Stomach (tissue), 8 donors: ENCODE measurements at regions not wholly inside any gene's neighbourhood (a gene's known extent, or its start where the extent isn't known, plus 50 kb on each side); places are given as distances from the start of the nearest gene placed in this dataset.

Source experiments
- DNase-seq, 2 donors: peaks; one replicate each; pipeline versions ENCODE4 v3.0.0 to v3.0.0-alpha.2; 2013 to 2019
- H3K27ac ChIP-seq, 5 donors: fragments of 200-600 bp in 4 of 5; sonication (generic) in 4 of 5; one replicate each; pipeline ENCODE4 v1.5.1; 2013 to 2019; ENCODE audit warnings: mild to moderate bottlenecking in 1 of 5, moderate library complexity in 1 of 5
- H3K27me3 ChIP-seq, 3 donors: fragments of 200-600 bp; sonication (generic); one replicate each; pipeline ENCODE4 v1.5.1; 2017 to 2019; ENCODE audit warnings: mixed run types in 1 of 3
- H3K36me3 ChIP-seq, 4 donors: fragments of 200-600 bp; sonication (generic); 1 replicate in 3 of 4; 2 replicates in 1 of 4; pipeline ENCODE4 v1.5.1; 2016 to 2019
- H3K4me1 ChIP-seq, 4 donors: fragments of 200-600 bp; sonication (generic); one replicate each; pipeline ENCODE4 v1.5.1; 2016 to 2019
- H3K4me3 ChIP-seq, 4 donors: fragments of 200-600 bp; sonication (generic) in 3 of 4; one replicate each; pipeline ENCODE4 v1.5.1; 2016 to 2019; ENCODE audit warnings: mild to moderate bottlenecking in 1 of 4
- H3K9me3 ChIP-seq, 4 donors: fragments of 200-600 bp; sonication (generic); one replicate each; pipeline ENCODE4 v1.5.1; 2016 to 2019
- EP300 ChIP-seq: sonication (generic); formaldehyde crosslinking; IDR thresholded peaks from one replicate; pipeline ENCODE4 v1.6.1; 2017; ENCODE audit warnings: antibody characterized with exemption
- POLR2A ChIP-seq, 4 donors: fragments of 450-650 bp; IDR thresholded peaks; one replicate each; pipeline ENCODE4 v1.6.1; 2016; ENCODE audit warnings: antibody characterized with exemption in 4 of 4, control low read depth in 2 of 4, mild to moderate bottlenecking in 1 of 4, moderate library complexity in 1 of 4
- POLR2AphosphoS5 ChIP-seq, 3 donors: sonication (generic); formaldehyde crosslinking; IDR thresholded peaks; one replicate each; pipeline ENCODE4 v1.6.1; 2016; ENCODE audit warnings: antibody characterized with exemption in 3 of 3
- WGBS, 5 donors: extraction: QIAGEN DNeasy Blood & Tissue Kit in 3 of 5; methylation state at CpG; one replicate each; pipeline versions ENCODE4 v1.1.5 to v1.1.7; 2013 to 2018; 5-methylcytosine and 5-hydroxymethylcytosine counted together
- intact Hi-C: fragments of 100-400 bp; cut with DNase I; formaldehyde crosslinking; loops from one replicate; pipeline ENCODE4 v1.15.1; 2023; ENCODE audit warnings: low total_unique reads
- TF ChIP-seq, protein P1 (sequence below), 7 experiments: fragments of 450-650 bp in 4 of 7; fragments of 200-600 bp in 3 of 7; sonication (generic) in 3 of 7; IDR thresholded peaks; one replicate each; pipeline ENCODE4 v1.5.1; 2016 to 2019; ENCODE audit warnings: antibody characterized with exemption in 7 of 7, control low read depth in 2 of 7, mild to moderate bottlenecking in 1 of 7
- donor health status: healthy with polysubstance abuse.
- donor health status: Bipolar disorder and iron deficiency.
- donor health status: healthy.

GRCh38 chr2:62566847-62567246, 60.9 kb upstream of the TMEM17 start:
- 10 to 45% (median 41%) methylated on average over 1 of the region's 1 CpG for whole genome bisulfite sequencing, 5 donors
- TF ChIP-seq EP300 = no peak
- TF ChIP-seq POLR2A (IDR thresholded peaks at IDR 0.05) = no peak
- TF ChIP-seq, protein P1, sequence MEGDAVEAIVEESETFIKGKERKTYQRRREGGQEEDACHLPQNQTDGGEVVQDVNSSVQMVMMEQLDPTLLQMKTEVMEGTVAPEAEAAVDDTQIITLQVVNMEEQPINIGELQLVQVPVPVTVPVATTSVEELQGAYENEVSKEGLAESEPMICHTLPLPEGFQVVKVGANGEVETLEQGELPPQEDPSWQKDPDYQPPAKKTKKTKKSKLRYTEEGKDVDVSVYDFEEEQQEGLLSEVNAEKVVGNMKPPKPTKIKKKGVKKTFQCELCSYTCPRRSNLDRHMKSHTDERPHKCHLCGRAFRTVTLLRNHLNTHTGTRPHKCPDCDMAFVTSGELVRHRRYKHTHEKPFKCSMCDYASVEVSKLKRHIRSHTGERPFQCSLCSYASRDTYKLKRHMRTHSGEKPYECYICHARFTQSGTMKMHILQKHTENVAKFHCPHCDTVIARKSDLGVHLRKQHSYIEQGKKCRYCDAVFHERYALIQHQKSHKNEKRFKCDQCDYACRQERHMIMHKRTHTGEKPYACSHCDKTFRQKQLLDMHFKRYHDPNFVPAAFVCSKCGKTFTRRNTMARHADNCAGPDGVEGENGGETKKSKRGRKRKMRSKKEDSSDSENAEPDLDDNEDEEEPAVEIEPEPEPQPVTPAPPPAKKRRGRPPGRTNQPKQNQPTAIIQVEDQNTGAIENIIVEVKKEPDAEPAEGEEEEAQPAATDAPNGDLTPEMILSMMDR (IDR thresholded peaks at IDR 0.05) = no peak
- TF ChIP-seq POLR2AphosphoS5 (IDR thresholded peaks at IDR 0.05) = no peak
- Histone ChIP-seq H3K27ac (no peak overlapping the region), H3K4me3 (no peak overlapping the region), H3K9me3 (no peaks in the 10 kb centered on the region), H3K27me3 (peaks cover 0 to 10% (median 5%) of the 10 kb centered on the region in 3 donors), H3K4me1 (peaks cover 13 to 38% (median 21%) of the 10 kb centered on the region in 4 donors), H3K36me3 (no peaks in the 10 kb centered on the region)
- DNase-seq = no peak
- intact Hi-C loops = no loop called here

DNA sequence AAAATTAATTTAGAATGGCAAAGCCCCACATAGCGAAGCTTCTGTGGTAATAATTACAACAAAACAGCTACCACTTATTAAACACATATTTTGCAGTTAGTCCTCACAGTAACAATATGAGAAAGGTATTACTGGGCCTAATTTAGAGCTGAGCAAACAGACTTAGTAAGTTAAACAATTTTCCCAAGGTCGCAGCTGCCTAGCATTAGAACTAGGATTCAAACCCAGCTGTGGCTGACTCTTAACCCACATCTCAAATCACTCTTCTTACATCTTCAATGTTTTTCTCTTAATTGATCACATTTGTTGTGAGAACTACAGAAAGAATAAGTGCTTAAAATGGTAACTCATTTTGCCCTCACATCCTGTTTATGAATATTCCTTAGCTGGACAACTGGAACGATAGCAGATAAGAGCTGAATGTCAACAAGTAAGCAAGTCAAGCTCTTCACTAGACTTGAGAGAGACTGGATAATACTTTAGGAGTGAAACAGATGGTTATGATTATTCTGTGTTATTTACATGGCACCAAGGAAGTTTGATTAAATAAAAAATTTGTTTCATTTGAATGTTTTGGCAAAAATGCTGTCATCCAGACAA, 59.4 kb upstream of the TMEM17 start:
- peaks cover 0 to under 1% (median 0%) of the 10 kb centered on the region in 3 donors for H3K27me3 ChIP-seq
- H3K4me1 ChIP-seq = peaks cover 4 to 26% (median 12%) of the 10 kb centered on the region in 4 donors
- no peaks in the 10 kb centered on the region for H3K36me3 ChIP-seq
- intact Hi-C loops = no loop called here
- DNase-seq = no peak
- H3K4me3 ChIP-seq = no peak overlapping the region
- TF ChIP-seq, protein P1 (IDR thresholded peaks at IDR 0.05) = no peak
- no peak for TF ChIP-seq POLR2AphosphoS5 (IDR thresholded peaks at IDR 0.05)
- no peak for TF ChIP-seq POLR2A (IDR thresholded peaks at IDR 0.05)
- 68 to 72% (median 69%) methylated on average over 3 of the region's 3 CpGs for WGBS, 5 donors
- H3K27ac ChIP-seq = no peak overlapping the region
- no peaks in the 10 kb centered on the region for H3K9me3 ChIP-seq

GRCh38 chr2:62564380-62565137, 58.6 kb upstream of the TMEM17 start:
- Histone ChIP-seq H3K27ac (no peak overlapping the region), H3K4me1 (peaks cover 0 to 17% (median 4%) of the 10 kb centered on the region in 4 donors), H3K36me3 (no peaks in the 10 kb centered on the region), H3K9me3 (no peaks in the 10 kb centered on the region), H3K27me3 (no peaks in the 10 kb centered on the region), H3K4me3 (no peak overlapping the region)
- no peak for DNase-seq
- TF ChIP-seq, protein P1 (IDR thresholded peaks at IDR 0.05) = no peak
- 87 to 91% (median 88%) methylated on average over 4 of the region's 4 CpGs for WGBS, 5 donors
- intact Hi-C loops = no loop called here

DNA sequence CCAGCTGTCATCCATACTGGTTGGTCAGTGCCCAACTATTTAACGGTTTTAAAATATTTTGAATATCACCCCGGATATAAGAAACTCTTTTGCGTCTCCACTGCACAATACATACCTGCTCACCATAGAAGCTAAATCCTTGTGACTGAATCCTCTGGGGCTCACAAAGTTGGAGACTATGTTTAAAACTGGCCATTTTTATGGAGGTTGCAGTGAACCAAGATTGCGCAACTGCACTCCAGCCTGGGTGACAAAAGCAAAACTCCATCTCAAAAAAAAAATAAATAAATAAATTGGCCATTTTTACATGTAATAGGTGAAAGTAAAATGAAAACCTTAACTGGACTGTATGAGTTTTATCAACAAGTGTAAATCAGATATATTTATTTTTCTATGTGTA, 55.6 kb upstream of the TMEM17 start:
- H3K9me3 ChIP-seq = no peaks in the 10 kb centered on the region
- no peak overlapping the region for H3K4me3 ChIP-seq
- H3K27me3 ChIP-seq = no peaks in the 10 kb centered on the region
- no peak for DNase-seq
- no peak overlapping the region for H3K27ac ChIP-seq
- intact Hi-C loops = no loop called here
- peaks cover 0 to 1% (median 0%) of the 10 kb centered on the region in 4 donors for H3K4me1 ChIP-seq
- TF ChIP-seq EP300 (no peak), POLR2AphosphoS5 (IDR thresholded peaks at IDR 0.05) (no peak), POLR2A (IDR thresholded peaks at IDR 0.05) (no peak)
- TF ChIP-seq, protein P1 (IDR thresholded peaks at IDR 0.05) = no peak
- 95 to 99% (median 98%) methylated on average over 4 of the region's 4 CpGs for WGBS, 5 donors
- no peaks in the 10 kb centered on the region for H3K36me3 ChIP-seq
